Dedifferentiated amniotic fluid mesenchymal stem cell (primary cell): ENCODE measurements at regions not wholly inside any gene's neighbourhood (a gene's known extent, or its start where the extent isn't known, plus 50 kb on each side); places are given as distances from the start of the nearest gene placed in this dataset.

Experiments used
- DNase-seq: peaks from one replicate; pipeline ENCODE4 v3.0.0-alpha.2; 2016; ENCODE audit errors: extremely low spot score

DNA sequence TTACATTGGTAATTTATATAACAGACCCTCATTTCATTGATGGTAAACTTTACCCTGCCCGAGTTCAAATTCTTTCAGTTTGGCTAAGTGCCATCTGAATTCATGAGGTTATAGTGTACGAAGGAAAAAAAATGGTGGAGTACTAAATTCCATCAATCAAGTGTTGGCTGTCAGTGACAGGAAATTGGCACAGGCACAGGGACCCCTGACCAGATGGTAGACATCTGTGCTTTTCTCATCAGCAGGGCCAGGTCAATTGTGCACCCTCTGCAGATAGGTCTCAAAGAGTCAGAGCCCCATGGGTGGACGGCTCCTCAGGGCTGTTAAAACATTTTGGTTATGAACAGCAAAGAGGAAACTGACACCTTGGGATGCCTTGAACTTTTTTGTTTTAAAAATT lies 439.2 kb downstream of the SETBP1 start:
- no peak for DNase-seq

DNA sequence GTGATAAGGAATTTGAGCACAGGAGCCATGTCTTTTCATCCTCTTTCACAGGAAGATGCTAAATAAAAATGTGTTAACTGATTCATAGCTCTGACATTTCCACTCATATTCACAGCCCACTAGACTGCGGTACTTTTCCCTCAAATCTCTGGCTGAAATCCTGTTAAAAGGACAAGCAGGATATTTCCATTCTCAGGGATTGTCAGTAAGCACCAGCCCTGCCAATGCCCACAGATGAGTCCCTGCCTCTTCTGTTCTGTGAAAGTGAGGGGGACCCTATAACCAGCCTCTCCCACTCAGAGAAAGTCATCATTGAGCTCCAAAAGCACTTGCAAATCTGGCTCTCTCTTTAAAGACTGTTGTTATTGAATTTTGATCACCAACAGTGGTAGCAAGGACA lies 440.5 kb downstream of the SETBP1 start:
- DNase-seq = no peak

DNA sequence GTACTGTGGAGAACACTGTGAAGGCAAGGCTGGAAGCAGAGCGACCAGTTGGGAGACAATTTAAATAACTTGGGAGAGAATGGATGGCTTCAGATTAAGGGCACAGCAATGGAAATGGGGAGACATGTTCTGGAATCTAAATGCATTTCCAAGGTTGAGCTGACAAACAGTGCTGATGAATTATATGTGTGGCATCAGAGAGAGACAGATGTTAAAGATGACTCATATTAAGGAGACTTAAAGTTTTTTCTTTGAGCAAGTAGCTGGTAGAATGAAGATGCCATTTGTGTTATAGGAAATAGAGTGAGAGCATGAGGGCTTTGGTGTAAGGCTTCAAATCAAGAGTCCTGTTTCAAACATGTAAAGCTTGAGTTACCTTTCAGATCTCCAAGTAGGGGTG lies 441.8 kb downstream of the SETBP1 start:
- no peak for DNase-seq

DNA sequence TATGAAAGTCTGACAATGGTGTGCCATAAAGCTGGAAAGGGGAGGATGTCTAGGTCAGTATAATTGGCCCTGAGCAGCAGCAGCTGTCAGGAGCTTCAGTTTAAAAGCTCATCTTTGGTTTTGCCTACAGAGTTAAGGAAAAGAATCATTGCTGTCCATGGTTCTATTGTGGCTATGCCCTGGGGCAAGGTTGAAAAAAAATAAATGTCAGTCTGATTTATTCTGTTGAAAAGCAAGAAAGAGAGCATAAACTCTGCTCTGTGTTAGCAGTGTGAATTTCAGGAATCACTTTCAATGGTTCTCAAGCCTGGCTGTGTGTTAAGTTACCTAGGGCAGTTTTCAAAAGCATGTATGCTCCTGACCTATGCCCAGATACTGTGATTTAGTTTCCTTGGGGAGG lies 446.7 kb downstream of the SETBP1 start:
- DNase-seq = no peak

DNA sequence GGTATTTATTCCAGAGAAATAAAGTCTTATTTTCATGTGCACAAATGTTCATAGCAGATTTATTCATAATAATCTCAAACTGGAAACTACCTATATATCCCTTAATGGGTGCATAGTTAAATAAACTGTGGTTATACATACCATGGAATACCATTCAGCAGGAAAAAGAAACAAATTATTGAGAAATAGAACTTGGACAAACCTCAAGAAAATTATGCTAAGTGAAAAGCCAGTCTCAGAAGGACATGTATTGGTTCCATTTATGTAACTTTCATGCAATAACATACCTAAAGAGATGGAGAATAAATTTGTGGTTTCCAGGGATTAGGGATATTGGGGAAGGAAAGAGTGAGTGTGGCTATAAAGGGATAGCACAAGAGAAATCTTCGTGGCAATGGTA lies 452.6 kb downstream of the SETBP1 start:
- DNase-seq = no peak

DNA sequence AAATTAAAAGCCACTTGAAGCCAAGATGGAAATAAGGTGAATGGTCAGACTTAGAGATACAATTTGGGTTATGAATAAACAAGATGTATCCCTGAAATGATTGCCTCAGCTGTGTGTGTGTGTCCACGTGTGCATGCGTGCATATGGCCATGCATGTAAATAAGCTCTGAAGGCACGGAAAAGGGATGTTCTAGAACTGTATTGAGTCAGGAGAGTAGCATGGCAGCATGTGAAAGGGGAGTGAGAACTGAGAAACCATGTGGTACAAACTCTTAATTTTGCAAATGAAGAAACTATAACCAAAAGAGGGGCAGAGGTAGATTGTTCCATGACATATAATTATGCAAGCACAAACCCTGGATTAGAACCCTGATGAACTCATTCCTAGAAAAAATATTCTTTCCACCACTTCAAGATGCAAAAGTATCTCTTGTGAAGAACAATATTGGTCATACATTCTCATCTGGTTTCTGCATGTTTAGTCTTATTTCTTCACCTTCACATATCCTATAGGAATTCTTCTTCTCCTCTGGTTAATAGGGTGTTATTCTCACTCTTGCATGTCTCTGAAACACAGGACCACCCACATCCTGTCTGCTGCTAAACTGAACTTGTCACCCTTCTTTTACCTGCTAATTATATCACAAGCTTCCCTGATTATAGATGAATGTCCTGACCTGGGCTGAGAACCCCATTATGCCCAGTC lies 455.8 kb downstream of the SETBP1 start:
- no peak for DNase-seq

DNA sequence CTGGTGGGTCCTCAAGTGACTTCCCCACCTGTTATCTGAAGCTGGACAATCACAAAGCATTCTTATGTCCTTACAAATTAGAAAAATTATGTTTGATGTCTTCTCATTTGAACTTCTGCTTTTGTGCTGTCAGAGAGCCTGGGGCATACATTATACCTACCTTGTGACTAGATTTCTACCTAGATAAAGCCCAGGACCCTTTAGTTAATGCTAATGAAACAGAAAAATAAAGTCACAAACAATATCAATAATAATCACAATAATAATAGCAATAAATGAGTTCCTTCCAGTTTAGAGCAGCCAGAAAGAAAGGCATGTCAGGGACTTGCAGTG lies 456.4 kb downstream of the SETBP1 start:
- no peak for DNase-seq

DNA sequence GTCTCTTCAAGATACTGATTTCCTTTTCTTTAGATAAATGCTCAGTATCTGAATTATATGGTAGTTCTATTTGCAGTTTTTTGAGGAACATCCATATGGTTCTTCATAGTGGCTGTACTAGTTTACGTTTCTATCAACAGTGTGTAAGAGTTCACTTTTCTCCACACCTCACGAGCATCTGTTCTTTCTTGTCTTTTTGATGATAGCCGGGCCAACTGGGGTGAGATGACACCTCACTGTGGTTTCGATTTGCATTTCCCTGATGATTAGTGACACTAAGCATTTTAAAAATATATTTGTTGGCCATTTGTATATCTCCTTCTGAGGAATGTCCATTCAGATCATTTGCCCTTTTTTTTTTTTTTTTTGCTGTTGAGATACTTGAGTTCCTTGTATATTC lies 458.8 kb downstream of the SETBP1 start:
- DNase-seq = no peak

DNA sequence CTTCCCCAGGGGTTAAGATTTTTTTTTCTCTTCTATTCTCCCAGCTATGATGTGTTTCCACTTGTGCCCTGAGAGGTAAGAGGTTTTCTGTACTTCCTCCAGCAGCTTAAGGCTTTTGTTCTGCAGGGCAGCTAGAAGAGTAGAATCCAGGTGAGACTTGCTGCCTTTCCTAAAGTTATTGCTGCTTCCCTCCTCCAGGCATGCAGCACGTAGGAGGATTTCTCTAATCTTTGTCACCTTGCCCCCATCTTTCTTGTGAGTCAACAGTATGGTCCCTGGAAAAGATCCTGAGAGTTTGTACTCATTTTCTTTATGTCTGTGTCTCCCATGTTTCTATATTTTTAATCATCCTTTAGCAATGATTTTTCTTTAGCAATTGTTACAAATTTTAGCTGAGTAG lies 462.2 kb downstream of the SETBP1 start:
- DNase-seq = no peak

DNA sequence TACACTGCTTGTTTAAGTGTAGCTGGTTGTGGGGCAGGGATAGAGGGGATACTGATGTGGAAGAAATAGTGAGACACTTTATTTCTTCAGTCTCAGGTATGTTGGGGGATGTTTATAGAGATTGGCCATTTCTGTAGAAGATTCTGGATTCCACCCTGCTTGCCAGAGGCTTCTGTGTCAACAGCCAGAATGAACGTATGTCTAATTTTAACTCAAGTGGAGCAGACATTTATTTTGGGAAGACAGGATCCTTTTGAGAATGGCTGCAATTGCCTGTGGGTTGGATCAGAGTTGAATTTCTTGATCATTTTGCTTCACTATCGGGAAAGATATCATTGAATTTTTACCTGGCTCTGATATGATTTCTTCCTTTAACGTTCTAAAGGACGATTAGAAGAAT lies 465.6 kb upstream of the SLC14A2 start:
- no peak for DNase-seq

DNA sequence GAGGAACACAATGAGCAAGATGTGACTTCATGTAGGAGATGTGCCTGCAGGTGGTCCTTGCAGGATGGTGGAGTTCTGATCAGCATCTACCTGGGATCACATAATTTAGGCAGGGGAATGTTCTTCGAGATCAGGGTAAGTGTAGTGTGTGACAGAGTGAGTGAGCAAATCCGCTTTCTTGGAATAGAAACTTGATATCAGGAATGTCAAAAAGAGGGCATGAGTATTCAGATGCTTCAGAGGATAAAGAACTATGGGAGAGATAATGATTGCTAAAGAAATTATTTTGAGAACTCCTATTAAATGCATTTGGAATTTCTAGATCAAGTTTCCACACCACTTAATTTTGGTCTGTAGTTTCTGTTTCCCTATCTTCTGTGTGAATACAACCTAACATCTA lies 463.6 kb upstream of the SLC14A2 start:
- DNase-seq = no peak

DNA sequence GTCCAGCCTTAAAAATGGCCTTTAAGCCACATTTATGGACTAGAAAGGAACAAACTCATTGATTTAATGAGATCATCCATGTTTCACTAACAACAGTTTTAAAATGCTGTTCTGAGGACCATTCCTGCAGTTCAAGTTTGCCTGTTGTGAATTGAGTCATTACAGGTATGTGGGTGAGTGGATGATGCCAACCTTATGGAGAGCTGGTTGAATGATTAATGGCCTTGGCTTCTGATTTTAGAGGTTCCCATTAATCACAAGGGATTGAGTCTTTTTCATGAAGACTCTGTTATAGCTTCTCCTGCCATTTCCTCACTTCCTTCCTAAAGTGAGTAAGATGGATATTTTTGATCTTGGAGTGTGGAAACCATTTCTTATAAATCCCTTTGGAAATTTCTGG lies 459.8 kb upstream of the SLC14A2 start:
- DNase-seq = no peak

DNA sequence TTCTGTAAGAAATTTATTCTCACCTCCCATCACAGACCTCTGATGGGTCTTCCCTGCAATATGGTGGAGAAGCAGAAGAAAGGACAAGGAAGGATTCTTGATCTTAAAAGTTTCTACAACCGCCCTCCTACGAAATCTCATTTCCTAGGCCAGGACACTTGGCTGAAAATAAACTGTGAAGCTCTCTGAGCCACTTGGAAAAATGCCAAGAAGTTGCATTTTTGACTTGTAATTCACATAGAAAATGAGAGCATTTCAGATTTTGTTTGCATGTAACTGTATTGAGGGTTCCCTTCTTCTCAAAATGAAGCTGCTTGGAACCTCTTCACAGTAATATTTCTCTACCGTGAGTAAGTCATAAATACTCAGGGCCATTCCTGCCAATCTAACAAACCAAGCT lies 458.3 kb upstream of the SLC14A2 start:
- DNase-seq = no peak

DNA sequence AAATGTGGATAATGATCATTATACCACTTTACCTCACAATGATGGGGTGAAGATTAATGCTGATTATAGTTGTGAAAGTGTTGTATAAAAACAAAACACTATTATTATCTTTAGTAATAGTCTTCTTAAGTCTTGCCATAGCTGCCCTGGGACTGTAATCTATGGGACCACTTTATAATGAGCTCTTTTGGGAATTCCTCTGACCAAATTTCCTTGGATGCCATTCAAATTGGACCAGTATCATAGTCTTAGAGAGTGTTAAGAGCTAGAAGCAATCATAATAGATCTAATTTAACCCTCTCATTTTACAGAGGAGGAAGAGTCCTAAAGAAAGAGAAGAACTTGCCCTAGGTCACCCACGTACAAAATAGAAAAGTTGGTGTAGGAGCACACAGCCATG lies 457.7 kb upstream of the SLC14A2 start:
- DNase-seq = no peak

DNA sequence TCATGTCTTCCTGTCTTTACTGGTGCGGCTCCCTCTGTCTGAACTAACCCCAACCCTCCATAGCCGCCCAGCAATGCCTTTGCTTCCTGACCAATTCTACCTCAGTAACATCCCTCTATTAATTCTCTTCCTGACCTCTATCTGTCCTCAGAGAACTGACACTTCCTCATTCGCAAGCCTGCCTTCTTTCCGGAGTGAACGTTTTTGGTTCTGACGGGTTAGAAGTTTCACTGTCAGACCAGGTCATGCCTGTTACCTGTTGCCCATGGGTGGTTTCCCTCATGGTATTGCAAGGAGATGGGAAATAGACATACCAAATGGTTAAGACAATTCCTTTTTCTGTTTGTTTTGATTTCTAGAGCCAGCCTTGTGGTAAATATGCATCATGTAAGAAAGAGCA lies 453.4 kb upstream of the SLC14A2 start:
- DNase-seq = no peak

DNA sequence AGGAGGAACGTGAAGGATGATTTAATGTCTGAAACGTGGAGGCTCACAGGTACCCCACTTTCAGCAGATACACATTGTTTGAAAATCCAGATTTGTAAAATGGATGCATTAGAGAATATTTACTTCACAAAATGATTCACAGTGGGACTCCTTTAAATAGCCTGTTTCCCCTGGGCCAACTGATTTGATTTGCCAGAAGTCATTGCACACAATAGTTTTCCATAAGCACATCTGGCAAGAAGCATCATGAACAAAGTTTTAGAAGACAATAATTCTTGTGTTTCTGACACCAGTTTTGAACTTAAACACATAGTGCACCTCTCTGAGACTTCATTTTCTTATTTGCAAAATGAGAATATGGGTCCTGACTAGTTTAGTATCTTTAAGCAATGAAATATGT lies 451.4 kb upstream of the SLC14A2 start:
- DNase-seq = no peak

DNA sequence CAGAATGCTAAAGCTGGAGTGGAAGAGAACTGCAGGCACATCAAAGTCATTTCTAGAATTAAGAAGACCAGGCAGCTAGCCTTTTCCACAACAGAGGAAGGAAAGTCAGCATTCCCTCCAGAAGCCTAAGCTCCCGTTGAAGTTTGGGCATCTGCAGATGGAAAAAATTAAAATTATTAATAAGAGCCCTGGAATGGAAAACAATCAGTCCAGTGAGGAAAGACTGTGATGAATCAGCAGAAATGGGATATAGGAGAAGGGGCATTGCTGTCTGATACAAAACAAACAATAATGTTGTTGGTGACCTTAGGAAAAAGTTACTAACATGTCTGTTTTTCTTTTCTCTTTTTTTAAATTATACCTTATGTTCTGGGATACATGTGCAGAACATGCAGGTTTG lies 450.7 kb upstream of the SLC14A2 start:
- no peak for DNase-seq

DNA sequence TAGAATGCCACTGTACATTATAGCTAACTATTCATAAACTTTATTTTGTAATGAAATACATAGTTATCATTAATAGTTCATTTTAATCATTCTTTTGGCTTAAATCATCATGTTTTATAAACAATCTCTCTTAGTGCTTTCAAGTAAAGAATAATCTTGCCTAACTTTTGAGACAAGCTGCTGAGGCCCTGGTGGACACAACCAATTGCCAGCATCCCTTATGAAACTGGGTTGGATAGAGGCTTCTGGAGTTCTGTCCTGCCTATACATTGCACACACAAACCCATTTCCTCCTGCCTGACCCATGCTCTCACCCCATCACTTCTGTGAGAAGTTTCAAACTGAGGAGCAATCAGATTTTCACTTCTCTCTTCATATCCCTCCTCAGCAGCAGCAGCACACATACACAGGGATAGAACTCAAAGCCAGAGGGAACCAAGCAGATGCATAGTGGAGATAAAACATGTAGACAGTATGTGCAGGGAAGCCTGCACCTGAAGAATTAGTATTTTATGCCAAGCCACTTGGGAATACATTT lies 450.0 kb upstream of the SLC14A2 start:
- DNase-seq = no peak

DNA sequence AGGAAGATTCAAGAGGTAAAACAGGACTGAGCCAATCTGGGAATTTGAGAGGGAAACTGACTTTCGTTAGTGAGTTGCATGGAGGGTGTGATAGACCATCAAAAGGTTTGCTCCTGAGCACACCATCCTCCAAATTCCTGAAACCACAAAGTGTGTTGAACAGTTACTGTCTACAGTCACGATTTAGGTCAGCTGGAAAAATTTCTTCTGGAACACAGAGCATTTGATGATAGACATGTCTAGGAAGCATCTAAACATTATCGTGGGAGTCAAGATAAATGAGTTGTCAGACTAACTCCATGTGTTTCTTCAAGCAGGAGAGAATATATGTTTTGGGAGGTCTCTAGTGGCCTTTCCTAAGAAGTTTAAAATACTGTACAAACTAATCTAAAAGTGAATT lies 449.4 kb upstream of the SLC14A2 start:
- no peak for DNase-seq

DNA sequence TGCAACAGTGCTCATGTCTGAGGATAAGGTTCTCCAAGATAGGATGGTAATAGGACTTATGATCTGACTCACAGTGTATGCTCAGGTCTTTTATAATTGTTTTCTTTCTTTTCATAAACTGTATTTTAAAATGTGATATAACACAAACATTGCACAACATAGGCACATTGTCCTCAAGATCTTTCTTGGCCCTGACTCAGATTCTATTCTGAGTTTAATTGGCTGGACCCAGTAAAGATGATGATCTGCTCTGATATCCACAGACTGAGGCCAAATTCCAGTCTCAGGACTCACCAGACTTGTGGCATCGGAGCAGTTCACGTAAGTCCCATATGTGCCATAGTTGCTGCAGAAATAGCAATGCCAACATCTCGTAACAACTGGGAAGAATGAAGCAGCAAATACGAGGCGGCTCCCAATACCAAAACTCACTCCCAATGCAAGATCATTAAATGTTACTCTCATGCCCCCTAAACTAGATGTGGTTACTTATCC lies 448.9 kb upstream of the SLC14A2 start:
- DNase-seq = peak; percentile 78

DNA sequence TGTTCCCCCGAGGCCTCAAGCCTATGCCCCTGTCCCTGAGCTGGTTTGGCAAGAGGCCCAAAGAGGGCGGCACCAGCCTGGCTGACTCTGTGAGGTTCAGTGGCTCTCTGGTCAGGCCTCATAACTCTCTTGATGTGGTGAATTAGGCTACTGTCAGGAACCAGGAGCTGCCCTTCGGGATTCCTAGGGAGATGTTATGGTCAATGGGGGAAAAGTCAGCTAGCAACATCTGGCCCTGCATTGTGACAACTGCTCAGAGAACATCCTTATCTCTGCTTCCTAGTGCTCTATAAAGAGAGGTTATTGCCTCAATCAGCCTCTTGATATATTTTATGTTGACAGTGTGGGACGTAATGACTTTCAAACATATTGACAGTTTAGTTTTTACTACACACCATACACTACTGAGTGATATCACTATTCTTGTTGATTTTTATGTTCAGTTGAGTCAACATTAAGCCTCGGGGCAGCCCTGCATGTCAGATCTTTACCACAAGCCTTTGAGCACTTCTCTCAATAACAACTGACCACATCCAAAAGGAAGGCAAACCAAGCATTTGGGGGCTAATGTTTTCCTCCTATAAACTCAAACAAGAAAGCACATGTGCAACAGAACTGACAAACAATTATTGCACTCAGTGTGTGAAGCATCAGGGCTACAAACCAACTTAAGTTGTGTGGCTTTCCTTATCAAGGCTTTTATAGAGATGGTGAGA lies 448.3 kb upstream of the SLC14A2 start:
- DNase-seq = no peak

DNA sequence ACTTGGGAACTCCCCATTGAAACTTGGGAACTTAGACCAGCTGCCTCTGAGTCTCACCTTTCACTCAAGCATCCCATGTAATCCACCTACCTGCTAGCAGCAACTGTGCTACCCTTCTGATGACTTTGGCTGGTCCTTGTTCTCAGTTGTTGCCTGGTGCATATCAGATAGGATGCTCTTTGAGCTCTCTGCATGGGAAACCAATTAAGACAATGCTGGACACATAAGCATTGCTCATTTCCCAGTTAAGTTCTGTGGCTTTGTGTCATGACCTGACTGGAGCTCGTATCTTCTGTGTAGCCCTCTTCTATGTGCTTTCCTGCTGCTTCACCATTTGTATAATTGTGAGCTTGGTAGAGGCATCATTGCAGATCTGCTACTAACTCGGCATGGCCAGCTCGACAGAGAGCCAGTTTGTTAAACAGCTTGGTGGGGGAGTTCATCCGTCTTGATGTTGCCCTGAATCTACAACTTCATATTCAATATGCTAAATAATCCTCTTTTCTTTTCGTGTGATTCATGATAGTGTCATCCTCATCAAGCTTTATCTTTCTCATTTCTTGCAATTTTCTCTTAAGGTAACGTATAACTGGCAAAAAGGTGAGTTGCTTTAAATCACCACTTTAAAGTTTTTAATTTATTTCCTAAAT lies 447.5 kb upstream of the SLC14A2 start:
- no peak for DNase-seq
